ENCODE measurements at regions not wholly inside any gene's neighbourhood (a gene's known extent, or its start where the extent isn't known, plus 50 kb on each side); places are given as distances from the start of the nearest gene placed in this dataset.

- ATAC-seq (peak; percentile 52), DNase-seq (no peak)
- Histone ChIP-seq H3K9me3 (no peaks in the 10 kb centered on the region), H3K4me3 (no peak overlapping the region), H3K27me3 (no peaks in the 10 kb centered on the region), H3K4me1 (peaks cover 14% of the 10 kb centered on the region), H3K27ac (peak overlapping the region in 2 of 4 donors; percentile 19 to 66), H3K36me3 (replicated peaks in 1 of 2; ENCODE audit: insufficient read depth in 1 of 2, low read depth in 2 of 2) (no peaks in the 10 kb centered on the region)
- TF ChIP-seq POLR2A (IDR thresholded peaks at IDR 0.05): no peak
- TF ChIP-seq, protein P1, sequence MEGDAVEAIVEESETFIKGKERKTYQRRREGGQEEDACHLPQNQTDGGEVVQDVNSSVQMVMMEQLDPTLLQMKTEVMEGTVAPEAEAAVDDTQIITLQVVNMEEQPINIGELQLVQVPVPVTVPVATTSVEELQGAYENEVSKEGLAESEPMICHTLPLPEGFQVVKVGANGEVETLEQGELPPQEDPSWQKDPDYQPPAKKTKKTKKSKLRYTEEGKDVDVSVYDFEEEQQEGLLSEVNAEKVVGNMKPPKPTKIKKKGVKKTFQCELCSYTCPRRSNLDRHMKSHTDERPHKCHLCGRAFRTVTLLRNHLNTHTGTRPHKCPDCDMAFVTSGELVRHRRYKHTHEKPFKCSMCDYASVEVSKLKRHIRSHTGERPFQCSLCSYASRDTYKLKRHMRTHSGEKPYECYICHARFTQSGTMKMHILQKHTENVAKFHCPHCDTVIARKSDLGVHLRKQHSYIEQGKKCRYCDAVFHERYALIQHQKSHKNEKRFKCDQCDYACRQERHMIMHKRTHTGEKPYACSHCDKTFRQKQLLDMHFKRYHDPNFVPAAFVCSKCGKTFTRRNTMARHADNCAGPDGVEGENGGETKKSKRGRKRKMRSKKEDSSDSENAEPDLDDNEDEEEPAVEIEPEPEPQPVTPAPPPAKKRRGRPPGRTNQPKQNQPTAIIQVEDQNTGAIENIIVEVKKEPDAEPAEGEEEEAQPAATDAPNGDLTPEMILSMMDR (IDR thresholded peaks at IDR 0.05): no peak
- intact Hi-C loops (cut with DNase I): no loop called here
- WGBS, 2 donors: 28 to 29% methylated on average over 9 of the region's 9 CpGs
Measured at GRCh38 chr2:149745396-149746230, 158.0 kb upstream of the MMADHC start.

GRCh38 chr2:149744865-149745264 lies 157.3 kb upstream of the MMADHC start:
- Histone ChIP-seq H3K4me3 (no peak overlapping the region), H3K4me1 (peaks cover 14% of the 10 kb centered on the region), H3K9me3 (no peaks in the 10 kb centered on the region), H3K27ac (peak overlapping the region in 1 of 4 donors; percentile 66), H3K27me3 (no peaks in the 10 kb centered on the region), H3K36me3 (replicated peaks in 1 of 2; ENCODE audit: insufficient read depth in 1 of 2, low read depth in 2 of 2) (no peaks in the 10 kb centered on the region)
- no peak for ATAC-seq
- DNase-seq: no peak
- TF ChIP-seq, protein P1 (IDR thresholded peaks at IDR 0.05): no peak
- no peak for TF ChIP-seq POLR2A (IDR thresholded peaks at IDR 0.05)
- WGBS, 2 donors: 17 to 36% methylated on average over 5 of the region's 5 CpGs
- intact Hi-C loops (cut with DNase I): no loop called here

GRCh38 chr2:149743842-149744448 lies 156.4 kb upstream of the MMADHC start:
- Histone ChIP-seq H3K9me3 (no peaks in the 10 kb centered on the region), H3K27me3 (no peaks in the 10 kb centered on the region), H3K27ac (no peak overlapping the region), H3K4me1 (peaks cover 14% of the 10 kb centered on the region), H3K36me3 (replicated peaks in 1 of 2; ENCODE audit: insufficient read depth in 1 of 2, low read depth in 2 of 2) (no peaks in the 10 kb centered on the region), H3K4me3 (no peak overlapping the region)
- TF ChIP-seq, protein P1 (IDR thresholded peaks at IDR 0.05): no peak
- no peak for TF ChIP-seq POLR2A (IDR thresholded peaks at IDR 0.05)
- intact Hi-C loops (cut with DNase I): no loop called here
- ATAC-seq (no peak), DNase-seq (no peak)
- WGBS, 2 donors: 80 to 83% methylated on average over 6 of the region's 6 CpGs

DNA sequence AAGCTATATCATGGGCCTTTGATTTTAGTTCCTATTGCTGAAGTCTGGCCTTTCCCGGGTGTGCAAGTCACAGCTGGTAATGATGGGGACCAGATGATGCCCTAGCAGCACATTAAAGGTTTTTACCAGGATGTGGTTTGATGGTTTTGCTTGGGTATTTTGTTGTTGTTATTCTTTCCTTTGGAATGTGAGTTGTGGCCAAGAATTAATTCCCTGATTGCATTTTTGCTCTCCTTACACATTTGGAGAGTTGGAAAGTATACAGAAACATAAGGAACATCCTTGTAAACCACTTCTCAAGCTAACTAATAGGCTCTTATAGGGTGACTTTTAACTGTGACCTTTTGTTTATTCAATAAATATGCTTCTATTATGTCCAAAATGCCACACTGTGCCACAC lies 154.1 kb upstream of the MMADHC start:
- no peak for TF ChIP-seq POLR2A (IDR thresholded peaks at IDR 0.05)
- TF ChIP-seq, protein P1 (IDR thresholded peaks at IDR 0.05): no peak
- DNase-seq (no peak), ATAC-seq (no peak)
- intact Hi-C loops (cut with DNase I): no loop called here
- Histone ChIP-seq H3K27ac (no peak overlapping the region), H3K36me3 (replicated peaks in 1 of 2; ENCODE audit: insufficient read depth in 1 of 2, low read depth in 2 of 2) (no peaks in the 10 kb centered on the region), H3K4me3 (no peak overlapping the region), H3K27me3 (no peaks in the 10 kb centered on the region), H3K9me3 (no peaks in the 10 kb centered on the region), H3K4me1 (peaks cover 14% of the 10 kb centered on the region)
- WGBS, 2 donors: 74 to 91% methylated on average over 1 of the region's 1 CpG
